ENCODE measurements at regions not wholly inside any gene's neighbourhood (a gene's known extent, or its start where the extent isn't known, plus 50 kb on each side); places are given as distances from the start of the nearest gene placed in this dataset.

GRCh38 chr1:9453375-9453774, 85.9 kb upstream of the SLC25A33 start:
- Mint-ChIP-seq H3K4me3 (no peak overlapping the region), H3K4me1 (ENCODE audit: low read depth) (no peaks in the 10 kb centered on the region), H3K36me3 (ENCODE audit: low read depth) (no peaks in the 10 kb centered on the region), H3K9me3 (no peaks in the 10 kb centered on the region), H3K27me3 (no peaks in the 10 kb centered on the region), H3K27ac (no peak overlapping the region)
- no peaks in the 10 kb centered on the region for H3K9me3 ChIP-seq (ENCODE audit: control insufficient read depth in 1 of 2, insufficient read depth in 1 of 2, low read length in 2 of 2)
- CTCF ChIA-PET, result no interaction called here
- peaks cover 3% of the 10 kb centered on the region for H3K4me1 ChIP-seq (ENCODE audit: insufficient read depth, low read length)
- no peak for TF ChIP-seq CTCF (IDR thresholded peaks at IDR 0.05)
- ATAC-seq (ENCODE audit: poor library complexity) (no peak), DNase-seq (no peak)
- no peaks in the 10 kb centered on the region for H3K27me3 ChIP-seq (ENCODE audit: control insufficient read depth in 1 of 2, insufficient read depth in 2 of 2, low read length in 2 of 2)
- no peak overlapping the region for H3K4me3 ChIP-seq (ENCODE audit: low read length)
- no peak overlapping the region for H3K27ac ChIP-seq (ENCODE audit: low read depth in 1 of 2, low read length in 2 of 2)
- no peaks in the 10 kb centered on the region for H3K36me3 ChIP-seq (ENCODE audit: insufficient read depth, low read length)
- POLR2A ChIA-PET, result no interaction called here
- intact Hi-C loops (cut with DNase I, micrococcal nuclease), result no loop called here

- Histone ChIP-seq H3K4me1 (ENCODE audit: insufficient read depth, low read length) (peaks cover 3% of the 10 kb centered on the region), H3K27ac (ENCODE audit: low read depth in 1 of 2, low read length in 2 of 2) (no peak overlapping the region), H3K27me3 (ENCODE audit: control insufficient read depth in 1 of 2, insufficient read depth in 2 of 2, low read length in 2 of 2) (no peaks in the 10 kb centered on the region), H3K9me3 (ENCODE audit: control insufficient read depth in 1 of 2, insufficient read depth in 1 of 2, low read length in 2 of 2) (no peaks in the 10 kb centered on the region), H3K36me3 (ENCODE audit: insufficient read depth, low read length) (no peaks in the 10 kb centered on the region), H3K4me3 (ENCODE audit: low read length) (no peak overlapping the region)
- ATAC-seq (ENCODE audit: poor library complexity) (no peak), DNase-seq (no peak)
- Mint-ChIP-seq H3K36me3 (ENCODE audit: low read depth) (no peaks in the 10 kb centered on the region), H3K4me1 (ENCODE audit: low read depth) (no peaks in the 10 kb centered on the region), H3K27ac (no peak overlapping the region), H3K27me3 (no peaks in the 10 kb centered on the region), H3K9me3 (no peaks in the 10 kb centered on the region), H3K4me3 (no peak overlapping the region)
- intact Hi-C loops (cut with DNase I, micrococcal nuclease), result no loop called here
- ChIA-PET CTCF (interaction anchor here (3.8 kb wide), 1 partner anchor 164 kb away, joined by 41 read pairs; no protein-coding TSS in a partner anchor), POLR2A (interaction anchor here (0.6 kb wide), 1 partner anchor 9 kb away, joined by 5 read pairs; no protein-coding TSS in a partner anchor)
- TF ChIP-seq CTCF (IDR thresholded peaks at IDR 0.05), result no peak
Measured at GRCh38 chr1:9453779-9454418, 85.4 kb upstream of the SLC25A33 start.

- H3K36me3 ChIP-seq (ENCODE audit: insufficient read depth, low read length), result no peaks in the 10 kb centered on the region
- H3K36me3 Mint-ChIP-seq (ENCODE audit: low read depth), result no peaks in the 10 kb centered on the region
- ChIA-PET CTCF (interaction anchor here (3.8 kb wide), 1 partner anchor 165 kb away, joined by 41 read pairs; no protein-coding TSS in a partner anchor), POLR2A (interaction anchor here (0.6 to 0.8 kb wide), 2 partner anchors 9 to 166 kb away, joined by 3 to 5 read pairs; no protein-coding TSS in a partner anchor)
- no peak for ATAC-seq (ENCODE audit: poor library complexity)
- no peaks in the 10 kb centered on the region for H3K4me1 Mint-ChIP-seq (ENCODE audit: low read depth)
- H3K9me3 ChIP-seq (ENCODE audit: control insufficient read depth in 1 of 2, insufficient read depth in 1 of 2, low read length in 2 of 2), result no peaks in the 10 kb centered on the region
- DNase-seq, result no peak
- H3K27me3 ChIP-seq (ENCODE audit: control insufficient read depth in 1 of 2, insufficient read depth in 2 of 2, low read length in 2 of 2), result no peaks in the 10 kb centered on the region
- H3K4me1 ChIP-seq (ENCODE audit: insufficient read depth, low read length), result peaks cover 3% of the 10 kb centered on the region
- no peak overlapping the region for H3K27ac Mint-ChIP-seq
- no peak for TF ChIP-seq CTCF (IDR thresholded peaks at IDR 0.05)
- no peak overlapping the region for H3K4me3 ChIP-seq (ENCODE audit: low read length)
- no peak overlapping the region for H3K27ac ChIP-seq (ENCODE audit: low read depth in 1 of 2, low read length in 2 of 2)
- H3K9me3 Mint-ChIP-seq, result no peaks in the 10 kb centered on the region
- H3K4me3 Mint-ChIP-seq, result no peak overlapping the region
- no peaks in the 10 kb centered on the region for H3K27me3 Mint-ChIP-seq
- intact Hi-C loops (cut with DNase I, micrococcal nuclease), result loop anchor here (1.0 kb wide), 1 partner anchor 165 kb away; no protein-coding TSS in a partner anchor
Measured at GRCh38 chr1:9454494-9455066, 84.7 kb upstream of the SLC25A33 start.
